Esophagus muscularis mucosa (tissue), 4 donors: ENCODE measurements at regions not wholly inside any gene's neighbourhood (a gene's known extent, or its start where the extent isn't known, plus 50 kb on each side); places are given as distances from the start of the nearest gene placed in this dataset.

Source experiments
- DNase-seq: peaks from one replicate; pipeline ENCODE4 v3.0.0-alpha.2; 2017; ENCODE audit errors: extremely low spot score
- H3K27ac ChIP-seq, 4 donors: fragments of 200-600 bp; sonication (generic); replicated peaks in 1 of 4; 1 replicate in 3 of 4; 2 replicates in 1 of 4; pipeline ENCODE4 v1.5.1; 2016 to 2019; ENCODE audit warnings: mild to moderate bottlenecking in 1 of 4
- H3K27me3 ChIP-seq, 4 donors: fragments of 200-600 bp; sonication (generic); one replicate each; pipeline versions ENCODE4 v1.5.1 to v1.6.0; 2016 to 2019
- H3K36me3 ChIP-seq, 4 donors: fragments of 200-600 bp; sonication (generic); one replicate each; pipeline ENCODE4 v1.5.1; 2016 to 2019
- H3K4me1 ChIP-seq, 4 donors: fragments of 200-600 bp; sonication (generic); one replicate each; pipeline ENCODE4 v1.5.1; 2016 to 2019
- H3K4me3 ChIP-seq, 4 donors: fragments of 200-600 bp; sonication (generic); 1 replicate in 2 of 4; 2 replicates in 2 of 4; pipeline ENCODE4 v1.5.1; 2016 to 2019; ENCODE audit warnings: mild to moderate bottlenecking in 4 of 4, moderate library complexity in 1 of 4
- H3K9me3 ChIP-seq, 4 donors: fragments of 200-600 bp; sonication (generic); 1 replicate in 3 of 4; 2 replicates in 1 of 4; pipeline ENCODE4 v1.5.1; 2016 to 2019
- EP300 ChIP-seq: sonication (generic); formaldehyde crosslinking; IDR thresholded peaks from one replicate; pipeline ENCODE4 v1.6.1; 2017; ENCODE audit warnings: antibody characterized with exemption
- POLR2A ChIP-seq: fragments of 450-650 bp; IDR thresholded peaks from one replicate; pipeline ENCODE4 v1.6.1; 2017; ENCODE audit warnings: antibody characterized with exemption, moderate library complexity, mild to moderate bottlenecking, low read depth
- POLR2AphosphoS5 ChIP-seq, 2 donors: sonication (generic); formaldehyde crosslinking; IDR thresholded peaks; one replicate each; pipeline ENCODE4 v1.6.1; 2017; ENCODE audit warnings: antibody characterized with exemption in 2 of 2
- WGBS: methylation state at CpG from one replicate; pipeline ENCODE4 v1.1.5; 2018; 5-methylcytosine and 5-hydroxymethylcytosine counted together
- intact Hi-C: fragments of 100-400 bp; cut with DNase I; formaldehyde crosslinking; loops from one replicate; pipeline ENCODE4 v1.15.1; 2023
- TF ChIP-seq, protein P1 (sequence below), 3 experiments: fragments of 200-600 bp in 2 of 3; fragments of 450-650 bp in 1 of 3; sonication (generic) in 2 of 3; IDR thresholded peaks; one replicate each; pipeline ENCODE4 v1.5.1; 2017 to 2019; ENCODE audit warnings: antibody characterized with exemption in 3 of 3, mild to moderate bottlenecking in 2 of 3, moderate library complexity in 1 of 3

DNA sequence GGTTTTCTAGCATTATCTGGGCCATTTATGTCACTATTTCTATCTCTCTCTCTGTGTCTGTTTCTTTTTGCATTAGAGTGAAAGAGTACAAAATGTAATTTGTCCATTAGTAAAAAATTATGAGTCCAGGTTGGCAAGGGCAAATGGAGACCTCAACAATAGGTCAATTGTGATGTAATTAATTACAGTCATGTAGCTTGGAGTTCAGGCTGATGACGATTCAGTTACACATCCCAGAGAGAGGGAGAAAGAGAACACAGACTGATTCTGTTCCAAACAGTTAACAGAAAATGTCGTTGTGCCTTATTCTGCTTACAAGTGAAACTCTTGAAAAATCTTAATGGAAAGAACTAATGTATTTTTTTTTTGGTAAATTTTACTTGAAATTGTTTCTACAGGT lies 83.3 kb downstream of the ATXN7L3B start:
- no peak overlapping the region for H3K4me3 ChIP-seq
- H3K4me1 ChIP-seq, result no peaks in the 10 kb centered on the region
- H3K27me3 ChIP-seq, result no peaks in the 10 kb centered on the region
- TF ChIP-seq POLR2AphosphoS5 (IDR thresholded peaks at IDR 0.05) (no peak), EP300 (no peak)
- no peaks in the 10 kb centered on the region for H3K9me3 ChIP-seq
- no peaks in the 10 kb centered on the region for H3K36me3 ChIP-seq
- intact Hi-C loops, result no loop called here
- no peak for DNase-seq
- WGBS, result 18% methylated on average over 2 of the region's 2 CpGs
- no peak overlapping the region for H3K27ac ChIP-seq

DNA sequence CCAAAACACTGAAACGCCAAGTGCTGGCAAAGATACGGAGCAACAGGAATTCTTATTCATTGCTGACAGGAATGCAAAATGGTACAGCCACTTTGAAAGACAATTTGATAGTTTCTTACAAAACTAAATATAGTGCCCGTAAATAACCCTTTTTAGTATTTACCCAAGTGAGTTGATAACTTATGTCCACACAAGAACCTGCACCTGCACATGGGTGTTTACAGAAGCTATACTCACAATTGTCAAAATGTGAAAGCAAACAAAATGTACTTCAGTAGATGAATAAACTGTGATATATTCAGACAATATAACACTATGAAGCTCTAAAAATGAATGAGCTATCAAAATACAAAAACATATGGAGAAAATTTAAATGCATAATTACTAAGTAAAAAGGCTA lies 86.6 kb downstream of the ATXN7L3B start:
- 60% methylated on average over 3 of the region's 3 CpGs for WGBS
- H3K4me1 ChIP-seq, result no peaks in the 10 kb centered on the region
- no peaks in the 10 kb centered on the region for H3K36me3 ChIP-seq
- H3K27me3 ChIP-seq, result no peaks in the 10 kb centered on the region
- no peak overlapping the region for H3K4me3 ChIP-seq
- no peak overlapping the region for H3K27ac ChIP-seq
- DNase-seq, result no peak
- TF ChIP-seq POLR2AphosphoS5 (IDR thresholded peaks at IDR 0.05) (no peak), POLR2A (no peak), EP300 (no peak)
- TF ChIP-seq, protein P1, sequence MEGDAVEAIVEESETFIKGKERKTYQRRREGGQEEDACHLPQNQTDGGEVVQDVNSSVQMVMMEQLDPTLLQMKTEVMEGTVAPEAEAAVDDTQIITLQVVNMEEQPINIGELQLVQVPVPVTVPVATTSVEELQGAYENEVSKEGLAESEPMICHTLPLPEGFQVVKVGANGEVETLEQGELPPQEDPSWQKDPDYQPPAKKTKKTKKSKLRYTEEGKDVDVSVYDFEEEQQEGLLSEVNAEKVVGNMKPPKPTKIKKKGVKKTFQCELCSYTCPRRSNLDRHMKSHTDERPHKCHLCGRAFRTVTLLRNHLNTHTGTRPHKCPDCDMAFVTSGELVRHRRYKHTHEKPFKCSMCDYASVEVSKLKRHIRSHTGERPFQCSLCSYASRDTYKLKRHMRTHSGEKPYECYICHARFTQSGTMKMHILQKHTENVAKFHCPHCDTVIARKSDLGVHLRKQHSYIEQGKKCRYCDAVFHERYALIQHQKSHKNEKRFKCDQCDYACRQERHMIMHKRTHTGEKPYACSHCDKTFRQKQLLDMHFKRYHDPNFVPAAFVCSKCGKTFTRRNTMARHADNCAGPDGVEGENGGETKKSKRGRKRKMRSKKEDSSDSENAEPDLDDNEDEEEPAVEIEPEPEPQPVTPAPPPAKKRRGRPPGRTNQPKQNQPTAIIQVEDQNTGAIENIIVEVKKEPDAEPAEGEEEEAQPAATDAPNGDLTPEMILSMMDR (IDR thresholded peaks at IDR 0.05), result no peak
- H3K9me3 ChIP-seq, result no peaks in the 10 kb centered on the region
- intact Hi-C loops, result no loop called here

DNA sequence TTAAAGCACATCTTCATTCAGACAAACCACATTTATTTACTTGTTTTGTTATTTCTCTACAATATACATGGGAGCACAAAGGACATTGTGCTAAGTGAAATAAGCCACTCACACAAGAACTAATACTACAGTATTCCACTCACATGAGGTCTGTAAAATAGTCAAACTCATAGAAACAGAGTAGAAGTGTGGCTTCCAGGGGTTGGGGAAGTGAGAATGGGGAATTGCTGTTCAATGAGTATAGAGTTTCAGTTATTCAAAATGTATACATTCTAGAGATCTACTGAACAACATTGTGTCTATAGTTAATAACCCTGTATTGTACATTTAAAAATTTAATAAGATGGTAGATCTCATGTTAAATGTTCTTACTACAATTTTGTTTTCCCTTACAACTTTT lies 88.8 kb downstream of the ATXN7L3B start:
- H3K27me3 ChIP-seq, result no peaks in the 10 kb centered on the region
- no peaks in the 10 kb centered on the region for H3K36me3 ChIP-seq
- no peak for TF ChIP-seq EP300
- TF ChIP-seq POLR2AphosphoS5 (IDR thresholded peaks at IDR 0.05), result no peak
- TF ChIP-seq, protein P1 (IDR thresholded peaks at IDR 0.05), result no peak
- no peak for TF ChIP-seq POLR2A
- H3K9me3 ChIP-seq, result peaks cover 0 to 8% (median 0%) of the 10 kb centered on the region in 4 donors
- DNase-seq, result no peak
- no peak overlapping the region for H3K27ac ChIP-seq
- H3K4me3 ChIP-seq, result no peak overlapping the region
- H3K4me1 ChIP-seq, result no peaks in the 10 kb centered on the region
- intact Hi-C loops, result no loop called here

DNA sequence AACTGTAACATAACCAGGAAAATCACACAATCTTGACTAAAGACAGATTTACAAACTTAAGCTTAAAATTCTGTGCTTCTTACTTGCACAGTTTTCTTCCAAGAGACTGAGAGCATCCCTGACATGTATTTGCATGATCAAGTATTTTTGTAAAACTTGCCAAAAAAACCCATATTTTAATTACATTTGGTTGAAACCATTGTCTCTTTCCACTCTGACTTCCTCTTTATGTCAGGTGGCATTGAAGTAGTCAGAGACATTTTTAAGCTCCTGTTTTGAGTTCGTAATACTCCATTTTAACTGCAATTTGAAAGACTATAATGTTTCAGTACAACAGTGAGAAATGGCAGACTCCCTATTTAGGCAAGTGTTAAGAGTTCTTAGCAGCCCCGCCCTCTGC lies 103.6 kb downstream of the ATXN7L3B start:
- Histone ChIP-seq H3K36me3 (no peaks in the 10 kb centered on the region), H3K4me3 (no peak overlapping the region), H3K27ac (no peak overlapping the region), H3K4me1 (no peaks in the 10 kb centered on the region), H3K9me3 (no peaks in the 10 kb centered on the region), H3K27me3 (no peaks in the 10 kb centered on the region)
- 71% methylated on average over 2 of the region's 2 CpGs for WGBS
- TF ChIP-seq, protein P1 (IDR thresholded peaks at IDR 0.05), result no peak
- no peak for TF ChIP-seq POLR2AphosphoS5 (IDR thresholded peaks at IDR 0.05)
- TF ChIP-seq EP300, result no peak
- no peak for TF ChIP-seq POLR2A
- DNase-seq, result no peak
- intact Hi-C loops, result no loop called here

DNA sequence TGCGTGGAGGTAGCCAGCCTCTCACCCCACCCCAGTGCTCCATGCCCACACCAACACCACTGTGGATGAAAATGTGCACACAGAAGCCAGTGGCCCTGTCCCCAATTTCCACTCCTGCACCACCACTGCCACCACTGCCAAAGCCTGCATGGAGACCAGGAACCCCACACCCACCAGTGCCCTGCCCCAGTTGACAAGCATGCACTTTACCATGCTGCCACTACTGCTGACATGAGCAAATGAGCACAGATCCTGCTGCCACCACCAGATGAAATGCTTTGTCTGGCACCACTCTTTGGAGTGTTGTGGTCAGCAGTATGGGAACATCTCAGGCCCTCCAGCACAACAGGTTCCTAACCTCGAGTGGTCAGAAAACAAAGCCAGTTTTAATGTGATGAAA lies 104.1 kb downstream of the ATXN7L3B start:
- DNase-seq, result no peak
- no peaks in the 10 kb centered on the region for H3K9me3 ChIP-seq
- H3K27ac ChIP-seq, result no peak overlapping the region
- H3K4me1 ChIP-seq, result no peaks in the 10 kb centered on the region
- WGBS, result 80% methylated on average over 2 of the region's 2 CpGs
- H3K4me3 ChIP-seq, result no peak overlapping the region
- TF ChIP-seq, protein P1 (IDR thresholded peaks at IDR 0.05), result no peak
- TF ChIP-seq POLR2AphosphoS5 (IDR thresholded peaks at IDR 0.05) (no peak), EP300 (no peak)
- no peaks in the 10 kb centered on the region for H3K36me3 ChIP-seq
- no peaks in the 10 kb centered on the region for H3K27me3 ChIP-seq
- intact Hi-C loops, result no loop called here
